Brain microvascular endothelial cell (primary cell): ENCODE measurements at regions not wholly inside any gene's neighbourhood (a gene's known extent, or its start where the extent isn't known, plus 50 kb on each side); places are given as distances from the start of the nearest gene placed in this dataset.
"Not testable (repeated sequence)": the region's sequence is repeated elsewhere in the genome, so short reads cannot be mapped to it uniquely, and the experiment has no call there.

Source experiments
- DNase-seq: peaks from one replicate; pipeline ENCODE4 v3.0.0-alpha.2; 2020
- H3K27ac ChIP-seq: fragments of 250-450 bp; sonication (Bioruptor Pico); 2 replicates; pipeline ENCODE4 v1.5.1; 2020; ENCODE audit warnings: mild to moderate bottlenecking, moderate library complexity
- H3K27me3 ChIP-seq: fragments of 250-450 bp; sonication (Bioruptor Pico); replicated peaks from 2 replicates; pipeline ENCODE4 v1.5.1; 2020; ENCODE audit warnings: mild to moderate bottlenecking
- H3K36me3 ChIP-seq: fragments of 250-450 bp; sonication (Bioruptor Pico); replicated peaks from 2 replicates; pipeline ENCODE4 v1.5.1; 2020; ENCODE audit warnings: mild to moderate bottlenecking
- H3K4me3 ChIP-seq: 2 replicates; pipeline ENCODE4 v1.5.1; 2011; ENCODE audit warnings: low read depth, mild to moderate bottlenecking, control low read depth, low read length, moderate library complexity
- in situ Hi-C: cut with HindIII; loops from 2 replicates; pipeline ENCODE4 v1.10.0; 2017; ENCODE audit warnings: low sequenced_read_pairs, low pct_ligation_motif_present
- TF ChIP-seq, protein P1 (sequence below): IDR thresholded peaks from 2 replicates; pipeline ENCODE4 v1.5.1; 2011; ENCODE audit warnings: low read depth, mild to moderate bottlenecking, moderate library complexity, low read length, control low read depth, inconsistent platforms; ENCODE audit errors: missing control alignments

DNA sequence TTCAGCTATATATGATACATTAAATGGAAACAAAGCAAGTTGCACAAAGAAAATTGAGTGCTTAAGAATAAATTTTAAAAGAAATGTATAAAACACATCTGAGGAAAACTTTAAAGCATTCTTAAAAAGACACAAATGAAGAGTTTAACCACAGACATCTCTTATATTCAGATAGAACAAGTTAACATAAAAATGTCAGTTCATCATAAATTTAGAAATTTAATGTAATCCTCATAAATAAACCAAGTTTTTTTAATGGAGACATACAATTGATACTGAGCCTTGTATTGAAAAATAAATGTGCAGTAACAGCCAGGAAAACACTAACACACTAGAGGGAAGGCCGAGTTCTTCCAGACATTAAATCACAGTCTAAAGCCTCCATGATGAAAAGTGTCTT is 243.9 kb upstream of the MKLN1 start:
- Histone ChIP-seq H3K36me3 (no peaks in the 10 kb centered on the region), H3K27ac (no peak overlapping the region), H3K27me3 (no peaks in the 10 kb centered on the region), H3K4me3 (no peak overlapping the region)
- TF ChIP-seq, protein P1, sequence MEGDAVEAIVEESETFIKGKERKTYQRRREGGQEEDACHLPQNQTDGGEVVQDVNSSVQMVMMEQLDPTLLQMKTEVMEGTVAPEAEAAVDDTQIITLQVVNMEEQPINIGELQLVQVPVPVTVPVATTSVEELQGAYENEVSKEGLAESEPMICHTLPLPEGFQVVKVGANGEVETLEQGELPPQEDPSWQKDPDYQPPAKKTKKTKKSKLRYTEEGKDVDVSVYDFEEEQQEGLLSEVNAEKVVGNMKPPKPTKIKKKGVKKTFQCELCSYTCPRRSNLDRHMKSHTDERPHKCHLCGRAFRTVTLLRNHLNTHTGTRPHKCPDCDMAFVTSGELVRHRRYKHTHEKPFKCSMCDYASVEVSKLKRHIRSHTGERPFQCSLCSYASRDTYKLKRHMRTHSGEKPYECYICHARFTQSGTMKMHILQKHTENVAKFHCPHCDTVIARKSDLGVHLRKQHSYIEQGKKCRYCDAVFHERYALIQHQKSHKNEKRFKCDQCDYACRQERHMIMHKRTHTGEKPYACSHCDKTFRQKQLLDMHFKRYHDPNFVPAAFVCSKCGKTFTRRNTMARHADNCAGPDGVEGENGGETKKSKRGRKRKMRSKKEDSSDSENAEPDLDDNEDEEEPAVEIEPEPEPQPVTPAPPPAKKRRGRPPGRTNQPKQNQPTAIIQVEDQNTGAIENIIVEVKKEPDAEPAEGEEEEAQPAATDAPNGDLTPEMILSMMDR, result no peak
- no peak for DNase-seq
- in situ Hi-C loops, result no loop called here

DNA sequence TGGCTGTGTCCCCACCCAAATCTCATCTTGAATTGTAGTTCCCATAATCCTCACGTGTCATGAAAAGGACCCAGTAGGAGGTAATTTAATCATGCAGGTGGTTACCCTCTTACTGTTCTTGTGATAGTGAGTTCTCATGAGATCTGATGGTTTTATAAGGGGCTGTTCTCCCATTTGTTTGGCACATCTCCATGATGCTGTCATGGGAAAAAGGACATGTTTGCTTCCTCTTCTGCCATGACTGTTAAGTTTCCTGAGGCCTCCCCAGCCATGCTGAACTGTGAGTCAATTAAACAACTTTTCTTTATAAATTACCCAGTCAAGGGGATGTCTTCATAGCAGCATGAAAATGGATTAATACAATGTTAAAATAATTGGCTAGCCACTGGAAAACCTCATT is 243.3 kb upstream of the MKLN1 start:
- H3K27ac ChIP-seq, H3K4me3 ChIP-seq, H3K27me3 ChIP-seq, in situ Hi-C loops, H3K36me3 ChIP-seq, DNase-seq: not testable (repeated sequence)

DNA sequence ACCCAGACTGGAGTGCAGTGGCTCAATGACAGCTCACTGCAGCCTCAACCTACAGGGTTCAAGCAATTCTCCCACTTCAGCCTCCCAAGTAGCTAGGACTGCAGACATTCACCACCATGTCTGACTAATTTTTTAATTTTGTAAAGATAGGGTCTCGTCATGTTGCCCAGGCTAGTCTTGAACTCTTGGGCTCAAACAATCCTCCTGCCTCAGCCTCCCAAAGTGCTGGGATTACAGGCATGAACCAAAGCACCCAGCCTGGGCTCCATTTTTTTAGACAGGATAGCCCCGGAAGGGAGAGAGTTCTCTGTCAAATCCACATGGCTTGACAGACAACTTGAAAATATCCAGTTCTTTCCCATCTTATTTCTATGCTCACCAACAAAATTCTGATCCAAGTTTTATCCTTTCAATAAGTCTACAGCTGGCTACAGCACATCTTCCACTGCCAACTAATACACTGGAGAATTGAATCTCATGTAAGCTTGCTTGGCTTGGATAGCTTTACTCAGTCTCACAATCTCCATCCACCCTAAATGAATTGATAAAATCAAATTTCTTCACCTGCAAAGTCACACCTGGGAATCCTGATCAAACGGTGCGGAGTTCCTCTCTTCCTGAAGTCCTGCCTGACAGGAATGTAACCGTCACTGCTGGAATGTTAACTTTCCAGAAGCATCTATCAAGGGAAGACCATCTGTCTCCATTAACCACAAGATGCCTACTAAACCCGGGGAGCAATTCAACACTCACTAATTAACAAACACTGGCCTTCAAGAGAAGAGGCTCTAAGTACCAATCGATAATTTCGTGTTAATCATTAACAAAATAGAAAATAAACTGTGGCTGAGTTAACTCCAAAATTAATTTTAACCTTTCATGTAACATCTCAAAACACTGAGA is 239.7 kb upstream of the MKLN1 start:
- Histone ChIP-seq H3K36me3 (no peaks in the 10 kb centered on the region), H3K27me3 (no peaks in the 10 kb centered on the region), H3K27ac (no peak overlapping the region), H3K4me3 (no peak overlapping the region)
- in situ Hi-C loops, result no loop called here
- TF ChIP-seq, protein P1, result no peak
- no peak for DNase-seq

DNA sequence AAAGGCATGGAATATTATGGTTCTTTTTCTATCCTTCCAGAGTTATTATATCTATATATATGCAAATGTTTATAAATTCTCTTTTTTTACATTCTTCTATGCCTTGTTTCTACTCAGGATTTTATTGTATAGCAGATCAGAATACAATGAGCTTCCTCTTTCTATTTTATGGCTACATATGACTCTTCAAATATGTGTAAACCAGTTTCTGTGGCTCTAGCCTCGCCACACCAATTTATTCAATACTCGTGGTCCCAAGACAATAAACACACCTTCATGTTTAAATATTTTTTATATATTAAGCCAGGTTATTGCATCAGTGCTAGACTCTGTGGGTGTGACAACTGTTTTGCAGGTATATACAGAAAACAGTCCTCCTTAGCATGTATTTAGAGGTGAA is 237.5 kb upstream of the MKLN1 start:
- in situ Hi-C loops, result no loop called here
- Histone ChIP-seq H3K4me3 (no peak overlapping the region), H3K36me3 (peaks cover 4% of the 10 kb centered on the region), H3K27ac (no peak overlapping the region), H3K27me3 (no peaks in the 10 kb centered on the region)
- TF ChIP-seq, protein P1, result no peak
- DNase-seq, result no peak

DNA sequence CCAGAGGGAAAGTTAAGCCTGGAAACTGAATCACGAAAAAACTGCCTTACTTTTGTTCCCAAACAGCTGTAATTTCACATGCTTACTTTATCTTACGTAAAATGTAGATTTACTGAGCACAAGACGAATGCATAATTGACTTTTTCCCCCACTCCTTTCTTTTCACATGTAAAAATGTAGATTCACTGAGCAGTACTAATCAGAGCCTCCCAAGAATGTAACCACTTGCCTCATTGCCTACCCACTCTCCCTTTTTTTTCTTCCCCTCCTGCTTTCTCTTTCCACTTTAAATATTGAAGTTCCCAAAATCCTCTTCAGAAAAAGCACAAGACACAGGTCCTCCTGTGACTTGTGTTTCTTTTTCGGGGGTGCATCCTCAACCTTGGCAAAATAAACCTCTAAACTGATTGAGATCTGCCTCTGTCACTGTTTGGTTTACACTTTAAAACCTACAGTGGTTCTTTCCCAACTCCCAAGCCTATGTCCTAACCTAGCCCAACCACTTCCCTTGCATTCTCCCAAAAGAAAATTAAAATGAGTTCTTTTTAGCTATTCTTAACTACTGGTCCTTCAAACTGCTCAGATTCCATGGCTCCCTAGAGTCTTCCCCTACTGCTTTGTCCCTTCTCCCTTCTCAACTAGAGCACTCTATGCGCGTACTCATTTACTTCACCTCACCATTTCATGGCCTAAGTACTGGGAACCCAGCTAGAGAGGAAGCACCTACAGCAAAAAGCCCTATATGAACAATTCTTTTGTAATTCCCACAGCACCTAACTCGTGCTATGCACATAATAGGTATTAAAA is 236.6 kb upstream of the MKLN1 start:
- Histone ChIP-seq H3K36me3 (peaks cover 4% of the 10 kb centered on the region), H3K27ac (no peak overlapping the region), H3K4me3 (no peak overlapping the region), H3K27me3 (no peaks in the 10 kb centered on the region)
- in situ Hi-C loops, result no loop called here
- TF ChIP-seq, protein P1, result no peak
- DNase-seq, result no peak

DNA sequence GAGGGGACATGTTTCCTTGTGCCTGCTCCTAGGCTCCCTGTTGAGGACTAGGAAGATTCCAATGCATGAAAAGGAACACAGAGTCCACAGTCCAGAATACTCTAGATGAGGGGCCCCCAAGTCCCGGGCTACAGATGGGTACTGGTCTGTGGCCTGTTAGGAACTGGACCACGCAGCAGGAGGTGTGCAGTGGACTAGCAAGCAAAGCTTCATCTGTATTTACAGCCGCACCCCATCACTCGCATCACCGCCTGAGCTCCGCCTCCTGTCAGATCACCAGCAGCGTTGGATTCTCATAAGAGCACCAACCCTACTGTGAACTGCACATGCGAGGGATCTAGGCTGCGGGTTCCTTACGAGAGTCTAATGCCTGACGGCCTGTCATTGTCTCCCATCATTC is 233.0 kb upstream of the MKLN1 start:
- in situ Hi-C loops, result no loop called here
- DNase-seq, result no peak
- peaks cover 7% of the 10 kb centered on the region for H3K36me3 ChIP-seq
- H3K27ac ChIP-seq, result no peak overlapping the region
- TF ChIP-seq, protein P1, result no peak
- no peaks in the 10 kb centered on the region for H3K27me3 ChIP-seq
- no peak overlapping the region for H3K4me3 ChIP-seq
